Stimulated activated naive B cell treated with anti-CD40 and anti-IgM and Interleukin-4, amounts not matched to agents 10 μg/mL and 1 μg/mL and 100 μg/mL, for 72 hours (primary cell): ENCODE measurements at regions not wholly inside any gene's neighbourhood (a gene's known extent, or its start where the extent isn't known, plus 50 kb on each side); places are given as distances from the start of the nearest gene placed in this dataset.

ENCODE experiments used
- ATAC-seq, 2 donors: fragments of 150-1000 bp; cut with Tn5 transposase; replicated peaks; 2 replicates each; pipeline ENCODE4 v1.10.0; 2021; ENCODE audit warnings: moderate library complexity in 1 of 2
- DNase-seq: peaks from one replicate; pipeline ENCODE4 v3.0.0; 2021
- H3K27ac Mint-ChIP-seq: one replicate; pipeline ENCODE4 v1.8.0; 2022; ENCODE audit warnings: mild to moderate bottlenecking, mixed read lengths
- H3K27me3 Mint-ChIP-seq, 2 donors: one replicate each; pipeline ENCODE4 v1.8.0; 2022; ENCODE audit warnings: mixed read lengths in 2 of 2
- H3K36me3 Mint-ChIP-seq, 2 donors: one replicate each; pipeline ENCODE4 v1.8.0; 2022; ENCODE audit warnings: mixed read lengths in 2 of 2, mild to moderate bottlenecking in 1 of 2
- H3K4me1 Mint-ChIP-seq, 2 donors: one replicate each; pipeline ENCODE4 v1.8.0; 2022; ENCODE audit warnings: mixed read lengths in 2 of 2, mild to moderate bottlenecking in 1 of 2
- H3K4me3 Mint-ChIP-seq, 2 donors: one replicate each; pipeline ENCODE4 v1.8.0; 2022; ENCODE audit warnings: mild to moderate bottlenecking in 2 of 2, mixed read lengths in 2 of 2, moderate library complexity in 1 of 2
- H3K9me3 Mint-ChIP-seq, 2 donors: one replicate each; pipeline ENCODE4 v1.8.0; 2022; ENCODE audit warnings: mixed read lengths in 2 of 2, mild to moderate bottlenecking in 1 of 2

- Mint-ChIP-seq H3K9me3 (peaks cover under 1 to 2% of the 10 kb centered on the region in 2 donors), H3K4me1 (no peaks in the 10 kb centered on the region), H3K36me3 (no peaks in the 10 kb centered on the region), H3K27me3 (no peaks in the 10 kb centered on the region), H3K27ac (no peak overlapping the region), H3K4me3 (no peak overlapping the region)
- ATAC-seq = no peak
- no peak for DNase-seq
Observed at GRCh38 chr17:72175787-72176515, 55.1 kb downstream of the SOX9 start.

GRCh38 chr17:72176516-72176851 lies 55.7 kb downstream of the SOX9 start:
- Mint-ChIP-seq H3K9me3 (peaks cover 6 to 7% of the 10 kb centered on the region in 2 donors), H3K4me3 (no peak overlapping the region), H3K27ac (no peak overlapping the region), H3K36me3 (no peaks in the 10 kb centered on the region), H3K27me3 (no peaks in the 10 kb centered on the region), H3K4me1 (no peaks in the 10 kb centered on the region)
- no peak for ATAC-seq
- no peak for DNase-seq

- no peak overlapping the region for H3K27ac Mint-ChIP-seq
- H3K4me1 Mint-ChIP-seq = no peaks in the 10 kb centered on the region
- ATAC-seq (no peak), DNase-seq (no peak)
- no peaks in the 10 kb centered on the region for H3K36me3 Mint-ChIP-seq
- peaks cover 6 to 7% of the 10 kb centered on the region in 2 donors for H3K9me3 Mint-ChIP-seq
- H3K4me3 Mint-ChIP-seq = no peak overlapping the region
- H3K27me3 Mint-ChIP-seq = no peaks in the 10 kb centered on the region
Observed at GRCh38 chr17:72176951-72177660, 56.3 kb downstream of the SOX9 start.

GRCh38 chr17:72177738-72178137 lies 56.9 kb downstream of the SOX9 start:
- Mint-ChIP-seq H3K27me3 (no peaks in the 10 kb centered on the region), H3K27ac (no peak overlapping the region), H3K36me3 (no peaks in the 10 kb centered on the region), H3K9me3 (peaks cover 6 to 7% of the 10 kb centered on the region in 2 donors), H3K4me1 (no peaks in the 10 kb centered on the region), H3K4me3 (no peak overlapping the region)
- DNase-seq (no peak), ATAC-seq (no peak)

- ATAC-seq = no peak
- no peaks in the 10 kb centered on the region for H3K4me1 Mint-ChIP-seq
- H3K27ac Mint-ChIP-seq = no peak overlapping the region
- no peak for DNase-seq
- H3K36me3 Mint-ChIP-seq = no peaks in the 10 kb centered on the region
- H3K27me3 Mint-ChIP-seq = no peaks in the 10 kb centered on the region
- peaks cover 5 to 6% of the 10 kb centered on the region in 2 donors for H3K9me3 Mint-ChIP-seq
- H3K4me3 Mint-ChIP-seq = no peak overlapping the region
Observed at GRCh38 chr17:72182371-72182873, 61.6 kb downstream of the SOX9 start.

- H3K9me3 Mint-ChIP-seq = peaks cover 5 to 6% of the 10 kb centered on the region in 2 donors
- H3K4me1 Mint-ChIP-seq = no peaks in the 10 kb centered on the region
- DNase-seq (no peak), ATAC-seq (no peak)
- no peaks in the 10 kb centered on the region for H3K27me3 Mint-ChIP-seq
- H3K27ac Mint-ChIP-seq = no peak overlapping the region
- H3K36me3 Mint-ChIP-seq = no peaks in the 10 kb centered on the region
- no peak overlapping the region for H3K4me3 Mint-ChIP-seq
Observed at GRCh38 chr17:72183194-72183685, 62.4 kb downstream of the SOX9 start.

- ATAC-seq (no peak), DNase-seq (no peak)
- Mint-ChIP-seq H3K4me3 (no peak overlapping the region), H3K36me3 (no peaks in the 10 kb centered on the region), H3K9me3 (peaks cover 5 to 6% of the 10 kb centered on the region in 2 donors), H3K4me1 (no peaks in the 10 kb centered on the region), H3K27ac (no peak overlapping the region), H3K27me3 (no peaks in the 10 kb centered on the region)
Observed at GRCh38 chr17:72184805-72185204, 64.0 kb downstream of the SOX9 start.

- H3K4me3 Mint-ChIP-seq = no peak overlapping the region
- H3K27ac Mint-ChIP-seq = no peak overlapping the region
- no peak for DNase-seq
- H3K27me3 Mint-ChIP-seq = no peaks in the 10 kb centered on the region
- H3K9me3 Mint-ChIP-seq = peaks cover 5 to 6% of the 10 kb centered on the region in 2 donors
- H3K36me3 Mint-ChIP-seq = no peaks in the 10 kb centered on the region
- no peak for ATAC-seq
- no peaks in the 10 kb centered on the region for H3K4me1 Mint-ChIP-seq
Observed at GRCh38 chr17:72185564-72185963, 64.7 kb downstream of the SOX9 start.

- ATAC-seq = no peak
- H3K36me3 Mint-ChIP-seq = no peaks in the 10 kb centered on the region
- no peak overlapping the region for H3K27ac Mint-ChIP-seq
- DNase-seq = no peak
- no peaks in the 10 kb centered on the region for H3K4me1 Mint-ChIP-seq
- H3K9me3 Mint-ChIP-seq = no peaks in the 10 kb centered on the region
- no peak overlapping the region for H3K4me3 Mint-ChIP-seq
- no peaks in the 10 kb centered on the region for H3K27me3 Mint-ChIP-seq
Observed at GRCh38 chr17:72187556-72187955, 66.7 kb downstream of the SOX9 start.

- Mint-ChIP-seq H3K9me3 (no peaks in the 10 kb centered on the region), H3K4me1 (no peaks in the 10 kb centered on the region), H3K4me3 (no peak overlapping the region), H3K27me3 (no peaks in the 10 kb centered on the region), H3K27ac (no peak overlapping the region), H3K36me3 (no peaks in the 10 kb centered on the region)
- DNase-seq (no peak), ATAC-seq (no peak)
Observed at GRCh38 chr17:72188801-72189200, 68.0 kb downstream of the SOX9 start.

- no peaks in the 10 kb centered on the region for H3K36me3 Mint-ChIP-seq
- H3K4me1 Mint-ChIP-seq = no peaks in the 10 kb centered on the region
- ATAC-seq = no peak
- no peak overlapping the region for H3K27ac Mint-ChIP-seq
- no peak for DNase-seq
- no peak overlapping the region for H3K4me3 Mint-ChIP-seq
- no peaks in the 10 kb centered on the region for H3K9me3 Mint-ChIP-seq
- H3K27me3 Mint-ChIP-seq = no peaks in the 10 kb centered on the region
Observed at GRCh38 chr17:72189768-72190593, 69.2 kb downstream of the SOX9 start.

- no peak overlapping the region for H3K27ac Mint-ChIP-seq
- H3K4me1 Mint-ChIP-seq = no peaks in the 10 kb centered on the region
- ATAC-seq = no peak
- no peak for DNase-seq
- H3K4me3 Mint-ChIP-seq = no peak overlapping the region
- no peaks in the 10 kb centered on the region for H3K36me3 Mint-ChIP-seq
- no peaks in the 10 kb centered on the region for H3K27me3 Mint-ChIP-seq
- H3K9me3 Mint-ChIP-seq = peaks cover 3 to 4% of the 10 kb centered on the region in 2 donors
Observed at GRCh38 chr17:72191356-72191755, 70.5 kb downstream of the SOX9 start.

GRCh38 chr17:72191921-72192799 lies 71.3 kb downstream of the SOX9 start:
- H3K36me3 Mint-ChIP-seq = no peaks in the 10 kb centered on the region
- H3K4me1 Mint-ChIP-seq = no peaks in the 10 kb centered on the region
- H3K27ac Mint-ChIP-seq = no peak overlapping the region
- H3K4me3 Mint-ChIP-seq = no peak overlapping the region
- no peak for ATAC-seq
- DNase-seq = no peak
- peaks cover 5% of the 10 kb centered on the region in 2 donors for H3K9me3 Mint-ChIP-seq
- no peaks in the 10 kb centered on the region for H3K27me3 Mint-ChIP-seq

GRCh38 chr17:72192800-72193192 lies 72.0 kb downstream of the SOX9 start:
- Mint-ChIP-seq H3K4me3 (no peak overlapping the region), H3K36me3 (no peaks in the 10 kb centered on the region), H3K4me1 (no peaks in the 10 kb centered on the region), H3K27ac (no peak overlapping the region), H3K9me3 (peaks cover 5 to 6% of the 10 kb centered on the region in 2 donors), H3K27me3 (no peaks in the 10 kb centered on the region)
- ATAC-seq (no peak), DNase-seq (no peak)
